ENCODE measurements at regions not wholly inside any gene's neighbourhood (a gene's known extent, or its start where the extent isn't known, plus 50 kb on each side); places are given as distances from the start of the nearest gene placed in this dataset.
A peak's percentile ranks its signal among the peaks of the same experiment; 100 is the strongest.

GRCh38 chr6:95244751-95245150 lies 332.6 kb upstream of the MANEA start:
- DNase-seq, result no peak

GRCh38 chr6:95248499-95248898 lies 328.8 kb upstream of the MANEA start:
- no peak for DNase-seq

- peak; percentile 22 for DNase-seq
These were observed 328.2 kb upstream of the MANEA start for GRCh38 chr6:95249175-95249574.

GRCh38 chr6:95249661-95250060 lies 327.7 kb upstream of the MANEA start:
- no peak for DNase-seq

GRCh38 chr6:95263840-95264239 lies 313.5 kb upstream of the MANEA start:
- DNase-seq, result no peak

GRCh38 chr6:95266537-95267258 lies 310.6 kb upstream of the MANEA start:
- peak; percentile 60 for DNase-seq

- no peak for DNase-seq
These were observed 302.6 kb upstream of the MANEA start for GRCh38 chr6:95274686-95275235.

- DNase-seq, result no peak
These were observed 297.7 kb upstream of the MANEA start for GRCh38 chr6:95279616-95280015.

- DNase-seq, result peak; percentile 75
These were observed 296.6 kb upstream of the MANEA start for GRCh38 chr6:95280686-95281273.

GRCh38 chr6:95285881-95286280 lies 291.5 kb upstream of the MANEA start:
- DNase-seq, result no peak

GRCh38 chr6:95286874-95287273 lies 290.5 kb upstream of the MANEA start:
- DNase-seq, result no peak

- DNase-seq, result no peak
These were observed 289.1 kb upstream of the MANEA start for GRCh38 chr6:95288251-95288650.

- no peak for DNase-seq
These were observed 285.3 kb upstream of the MANEA start for GRCh38 chr6:95292011-95292410.

GRCh38 chr6:95293257-95293656 lies 284.1 kb upstream of the MANEA start:
- no peak for DNase-seq

- DNase-seq, result no peak
These were observed 283.3 kb upstream of the MANEA start for GRCh38 chr6:95294043-95294442.

GRCh38 chr6:95309545-95309944 lies 267.8 kb upstream of the MANEA start:
- no peak for DNase-seq

- no peak for DNase-seq
These were observed 259.2 kb upstream of the MANEA start for GRCh38 chr6:95318137-95318536.

GRCh38 chr6:95321126-95321525 lies 256.2 kb upstream of the MANEA start:
- no peak for DNase-seq

- DNase-seq, result no peak
These were observed 251.4 kb upstream of the MANEA start for GRCh38 chr6:95325916-95326315.

GRCh38 chr6:95328231-95328630 lies 249.1 kb upstream of the MANEA start:
- DNase-seq, result no peak

GRCh38 chr6:95352064-95352795 lies 225.1 kb upstream of the MANEA start:
- no peak for DNase-seq

GRCh38 chr6:95354551-95354950 lies 222.8 kb upstream of the MANEA start:
- DNase-seq, result no peak

GRCh38 chr6:95357380-95358020 lies 219.8 kb upstream of the MANEA start:
- DNase-seq, result no peak

All from hematopoietic multipotent progenitor cell treated with erythropoietin and hydrocortisone succinate and interleukin-3 and kit ligand, for 4 days (in vitro differentiated cells).